Endothelial cell of umbilical vein (primary cell): ENCODE measurements at regions not wholly inside any gene's neighbourhood (a gene's known extent, or its start where the extent isn't known, plus 50 kb on each side); places are given as distances from the start of the nearest gene placed in this dataset.

Source experiments
- BruUV-seq: library from RNA; stranded (reverse); fragments of 400-500 nt; replicated peaks from 2 replicates; lab custom pipeline; 2021; lab: Mats Ljungman, UMichigan
- CTCF ChIA-PET: fragments of 300-600, 350-600 bp; sonication (Branson Sonifier 250); formaldehyde crosslinking; loops from one replicate; lab custom pipeline; 2021; ENCODE audit warnings: antibody characterized with exemption, inconsistent platforms; lab: Charles Lee
- POLR2A ChIA-PET: fragments of 300-600, 350-600 bp; sonication (Branson Sonifier 250); formaldehyde crosslinking; loops from one replicate; lab custom pipeline; 2021; ENCODE audit warnings: antibody characterized with exemption, inconsistent platforms; lab: Charles Lee
- DNase-seq: peaks from one replicate; pipeline ENCODE4 v3.0.0-alpha.2; 2011; ENCODE audit warnings: low read depth, low spot score
- FAIRE-seq: peaks from 2 replicates; lab custom pipeline; 2011; peaks lifted over from hg19 to GRCh38; lab: Jason Lieb, UNC
- H2AFZ ChIP-seq: 2 replicates; pipeline ENCODE4 v1.6.0; 2012; ENCODE audit warnings: low read depth, low read length, control low read depth, inconsistent platforms
- H3K27ac ChIP-seq: 2 replicates; pipeline ENCODE4 v1.5.1; 2011; ENCODE audit warnings: low read depth, mild to moderate bottlenecking, control low read depth, low read length, moderate library complexity; ENCODE audit not compliant: insufficient read depth
- H3K27me3 ChIP-seq, 2 experiments: 2 replicates each; pipeline versions ENCODE4 v1.6.0 to v1.6.1; 2011; ENCODE audit warnings: low read length in 2 of 2, mixed read lengths in 1 of 2; ENCODE audit not compliant: control insufficient read depth in 2 of 2, insufficient read depth in 2 of 2
- H3K36me3 ChIP-seq, 2 experiments: 2 replicates in 1 of 2; 3 replicates in 1 of 2; pipeline ENCODE4 v1.5.1; 2011; ENCODE audit warnings: low read length in 2 of 2, mild to moderate bottlenecking in 1 of 2, moderate library complexity in 1 of 2; ENCODE audit not compliant: control insufficient read depth in 2 of 2, insufficient read depth in 2 of 2; ENCODE audit errors: extremely low read depth in 1 of 2
- H3K4me1 ChIP-seq: 3 replicates; pipeline ENCODE4 v1.5.1; 2011; ENCODE audit warnings: mild to moderate bottlenecking, low read length; ENCODE audit not compliant: control insufficient read depth, insufficient read depth; ENCODE audit errors: extremely low read depth
- H3K4me2 ChIP-seq: 2 replicates; pipeline ENCODE4 v1.6.1; 2011; ENCODE audit warnings: low read length, control low read depth, mixed read lengths; ENCODE audit not compliant: insufficient read depth
- H3K4me3 ChIP-seq, 3 experiments: fragments of 200-600 bp in 1 of 3; sonication (generic), shearing (Covaris generic) in 1 of 3; replicated peaks in 1 of 3; 2 replicates each; pipeline ENCODE4 v1.5.1; 2011 to 2016; ENCODE audit warnings: control low read depth in 3 of 3, low read length in 3 of 3, mild to moderate bottlenecking in 2 of 3, inconsistent platforms in 1 of 3, low read depth in 1 of 3, moderate library complexity in 1 of 3; ENCODE audit not compliant: insufficient read depth in 1 of 3
- H3K79me2 ChIP-seq: 2 replicates; pipeline ENCODE4 v1.6.0; 2012; ENCODE audit warnings: low read length, inconsistent platforms; ENCODE audit not compliant: control insufficient read depth, insufficient read depth
- H3K9ac ChIP-seq: replicated peaks from 2 replicates; pipeline ENCODE3; 2011; ENCODE audit warnings: low read length, control low read depth; ENCODE audit not compliant: insufficient read depth; ENCODE audit errors: extremely low read depth
- H3K9me1 ChIP-seq: replicated peaks from 3 replicates; pipeline ENCODE4 v1.6.0; 2011; ENCODE audit warnings: mild to moderate bottlenecking, low read length; ENCODE audit not compliant: control insufficient read depth, insufficient read depth; ENCODE audit errors: extremely low read depth
- H3K9me3 ChIP-seq: replicated peaks from 2 replicates; pipeline ENCODE4 v1.5.1; 2012; ENCODE audit warnings: low read length, inconsistent platforms; ENCODE audit not compliant: control insufficient read depth, insufficient read depth
- H4K20me1 ChIP-seq: replicated peaks from 2 replicates; pipeline ENCODE3; 2011; ENCODE audit warnings: mild to moderate bottlenecking, low read length; ENCODE audit not compliant: control insufficient read depth, insufficient read depth; ENCODE audit errors: extremely low read depth
- CTCF ChIP-seq, 2 donors: IDR thresholded peaks; 1 replicate in 1 of 2; 2 replicates in 1 of 2; pipeline ENCODE4 v1.5.1; 2011; ENCODE audit warnings: low read length in 2 of 2, mild to moderate bottlenecking in 2 of 2, moderate library complexity in 2 of 2, control low read depth in 1 of 2, inconsistent platforms in 1 of 2, low read depth in 1 of 2; ENCODE audit not compliant: insufficient read depth in 1 of 2; ENCODE audit errors: extremely low read depth in 1 of 2
- EZH2 ChIP-seq: IDR thresholded peaks from 2 replicates; pipeline ENCODE4 v1.6.1; 2012; ENCODE audit warnings: borderline replicate concordance, low read depth, mild to moderate bottlenecking, moderate library complexity, low read length, inconsistent platforms; ENCODE audit not compliant: severe bottlenecking
- FOS ChIP-seq: IDR thresholded peaks from 2 replicates; pipeline ENCODE4 v1.6.1; 2011; ENCODE audit warnings: mild to moderate bottlenecking, low read length, moderate library complexity, borderline replicate concordance; ENCODE audit not compliant: insufficient read depth
- GATA2 ChIP-seq: IDR thresholded peaks from 2 replicates; pipeline ENCODE4 v1.7.0; 2011; ENCODE audit warnings: low read depth, mild to moderate bottlenecking, moderate library complexity, mixed read lengths, low read length; ENCODE audit not compliant: insufficient read length, insufficient read depth
- JUN ChIP-seq: IDR thresholded peaks from 2 replicates; pipeline ENCODE4 v1.6.1; 2011; ENCODE audit warnings: borderline replicate concordance, low read depth; ENCODE audit not compliant: insufficient read length, insufficient read depth
- MAX ChIP-seq: IDR thresholded peaks from 2 replicates; pipeline ENCODE4 v1.6.1; 2011; ENCODE audit not compliant: insufficient read depth, insufficient read length
- MYC ChIP-seq: IDR thresholded peaks from one replicate; pipeline ENCODE4 v1.6.1; 2011; ENCODE audit warnings: mild to moderate bottlenecking, low read depth, low read length
- POLR2A ChIP-seq: IDR thresholded peaks from 2 replicates; pipeline ENCODE4 v1.6.1; 2012; ENCODE audit warnings: low read depth, mild to moderate bottlenecking, control low read depth, low read length
- POLR2AphosphoS5 ChIP-seq: IDR thresholded peaks from 2 replicates; pipeline ENCODE4 v1.6.1; 2012; ENCODE audit warnings: low read depth, mild to moderate bottlenecking, control low read depth, low read length, moderate library complexity; ENCODE audit not compliant: insufficient read depth
- dilution Hi-C: fragments of 300-500 bp; cut with MboI; formaldehyde crosslinking; loops from one replicate; pipeline ENCODE4 v1.15.0; 2019; ENCODE audit warnings: low sequenced_read_pairs; ENCODE audit not compliant: extremely low pct_ligation_motif_present
- intact Hi-C: fragments of 100-400 bp; cut with micrococcal nuclease; formaldehyde crosslinking; loops from one replicate; pipeline ENCODE4 v1.10.0; 2022

- H3K9ac ChIP-seq = peak overlapping the region; percentile 38
- dilution Hi-C loops = no loop called here
- H3K4me3 ChIP-seq = peak overlapping the region; percentile 48 to 92 (median 83)
- intact Hi-C loops = loop anchor here (5.0 kb wide), 2 partner anchors 69 to 381 kb away; partner anchors contain the start of gene CCDC180
- FAIRE-seq (peak; percentile 48), DNase-seq (peak; percentile 74)
- no peaks in the 10 kb centered on the region for H3K27me3 ChIP-seq
- no peaks in the 10 kb centered on the region for H3K9me1 ChIP-seq
- peaks cover 6% of the 10 kb centered on the region for H3K4me1 ChIP-seq
- no peaks in the 10 kb centered on the region for H3K79me2 ChIP-seq
- no peaks in the 10 kb centered on the region for H3K36me3 ChIP-seq
- ChIA-PET CTCF (interaction anchor here (1.0 to 2.1 kb wide), 5 partner anchors 17 to 381 kb away, joined by 3 to 13 read pairs (median 3); no protein-coding TSS in a partner anchor), POLR2A (no interaction called here)
- peak overlapping the region; percentile 11 for H3K27ac ChIP-seq
- no peaks in the 10 kb centered on the region for H3K9me3 ChIP-seq
- peak overlapping the region; percentile 89 for H3K4me2 ChIP-seq
- TF ChIP-seq MAX (peak; percentile 66), FOS (no peak), GATA2 (no peak), CTCF (IDR thresholded peaks at IDR 0.05; ENCODE audit: extremely low read depth in 1 of 2, insufficient read depth in 1 of 2, low read depth in 1 of 2, low read length in 2 of 2) (no peak), EZH2 (no peak), POLR2AphosphoS5 (peak; percentile 48), JUN (no peak), POLR2A (peak; percentile 70), MYC (no peak)
- no peaks in the 10 kb centered on the region for H4K20me1 ChIP-seq
- H2AFZ ChIP-seq = peak overlapping the region; percentile 89
- TSS peak; percentile 67 for BruUV-seq
Observed at GRCh38 chr9:97237951-97238889, 69.2 kb upstream of the CCDC180 start.
